ENCODE measurements at regions not wholly inside any gene's neighbourhood (a gene's known extent, or its start where the extent isn't known, plus 50 kb on each side); places are given as distances from the start of the nearest gene placed in this dataset.

GRCh38 chrX:9291629-9292028, 173.2 kb upstream of the TBL1X start:
- H3K4me2 ChIP-seq (ENCODE audit: control insufficient read depth, insufficient read depth) = no peak overlapping the region
- POLR2A ChIA-PET = no interaction called here

DNA sequence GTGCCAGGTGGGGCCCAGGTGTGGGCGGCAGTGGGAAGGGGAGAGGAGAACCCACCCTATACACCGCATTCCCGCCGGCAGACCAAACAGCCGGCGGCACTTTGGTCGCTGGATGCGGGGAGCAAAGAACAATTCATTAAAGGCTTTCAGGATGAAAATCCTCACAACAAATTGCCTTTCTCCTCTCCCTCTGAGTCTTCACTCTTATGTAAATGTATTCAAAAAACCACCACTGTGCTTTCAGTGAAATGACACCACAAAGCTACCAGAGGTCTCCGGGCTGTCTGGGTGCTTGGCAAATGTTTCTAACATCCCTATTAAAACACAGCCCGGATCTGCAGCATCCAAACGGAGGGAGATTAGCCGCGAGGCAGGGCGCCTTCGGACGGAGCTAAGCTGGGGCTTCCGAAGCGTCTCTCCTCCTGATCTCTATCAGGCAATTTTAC, 171.8 kb upstream of the TBL1X start:
- SMC1A ChIA-PET (ENCODE audit: uncharacterized antibody, unreplicated experiment) = no interaction called here
- 62% methylated on average over 18 of the region's 18 CpGs for WGBS (ENCODE audit: insufficient coverage, insufficient replicate concordance, low lambda C conversion rate, missing lambda C conversion rate)
- TF ChIP-seq POLR2A (IDR thresholded peaks at IDR 0.05; ENCODE audit: low read depth, low read length) (no peak), SUZ12 (IDR thresholded peaks at IDR 0.05; ENCODE audit: unreplicated experiment) (no peak), CREB1 (IDR thresholded peaks at IDR 0.05; ENCODE audit: low read depth) (no peak), BCLAF1 (IDR thresholded peaks at IDR 0.05) (no peak), GATAD2B (conservative IDR thresholded peaks at IDR 0.05; ENCODE audit: low read depth) (no peak), JUNB (IDR thresholded peaks at IDR 0.05) (no peak), SIX5 (IDR thresholded peaks at IDR 0.05; ENCODE audit: low read depth, low read length, severe bottlenecking) (no peak), RBBP5 (conservative IDR thresholded peaks at IDR 0.05) (no peak)
- H3K9me3 ChIP-seq (replicated peaks; ENCODE audit: control insufficient read depth, insufficient read depth, low read length) = no peaks in the 10 kb centered on the region
- no peaks in the 10 kb centered on the region for H3K36me3 ChIP-seq (ENCODE audit: control insufficient read depth in 2 of 2, insufficient read depth in 2 of 2, low read length in 1 of 2)
- intact Hi-C loops (cut with micrococcal nuclease; ENCODE audit: unreplicated experiment) (no loop called here), in situ Hi-C loops (cut with MboI) (no loop called here)
- H3K27me3 ChIP-seq (replicated peaks in 1 of 2; ENCODE audit: control insufficient read depth in 2 of 2, insufficient read depth in 2 of 2, low read length in 1 of 2) = no peaks in the 10 kb centered on the region
- no peaks in the 10 kb centered on the region for H4K20me1 ChIP-seq (ENCODE audit: control insufficient read depth, insufficient read depth)
- no peaks in the 10 kb centered on the region for H3K79me2 ChIP-seq (ENCODE audit: control insufficient read depth, insufficient read depth, low read length)
- no TSS peak for BruUV-seq (replicated peaks)
- H3K27ac ChIP-seq (ENCODE audit: control insufficient read depth, insufficient read depth) = no peak overlapping the region
- H3K4me2 ChIP-seq (ENCODE audit: control insufficient read depth, insufficient read depth) = no peak overlapping the region
- DNase-seq (ENCODE audit: low read depth, low spot score) (no peak), FAIRE-seq (no peak), ATAC-seq (no peak)
- H3K9ac ChIP-seq (ENCODE audit: control insufficient read depth, insufficient read depth, low read length) = no peak overlapping the region
- H3K4me1 ChIP-seq (ENCODE audit: control insufficient read depth, insufficient read depth, low read length) = no peaks in the 10 kb centered on the region
- POLR2A ChIA-PET = no interaction called here
- no peak overlapping the region for H2AFZ ChIP-seq (ENCODE audit: control insufficient read depth, low read depth, low read length)
- CTCF ChIA-PET = no interaction called here
- no peak overlapping the region for H3K4me3 ChIP-seq
- RAD21 ChIA-PET (ENCODE audit: unreplicated experiment) = no interaction called here

More at GRCh38 chrX:9291629-9292028, 173.2 kb upstream of the TBL1X start:
- no peak for ATAC-seq
- ChIA-PET RAD21 (ENCODE audit: unreplicated experiment) (no interaction called here), SMC1A (ENCODE audit: uncharacterized antibody, unreplicated experiment) (no interaction called here), CTCF (no interaction called here)
- intact Hi-C loops (cut with micrococcal nuclease; ENCODE audit: unreplicated experiment) = no loop called here
- Histone ChIP-seq H3K27me3 (replicated peaks in 1 of 2; ENCODE audit: control insufficient read depth in 2 of 2, insufficient read depth in 2 of 2, low read length in 1 of 2) (no peaks in the 10 kb centered on the region), H3K4me3 (no peak overlapping the region), H3K79me2 (ENCODE audit: control insufficient read depth, insufficient read depth, low read length) (no peaks in the 10 kb centered on the region), H3K9me3 (replicated peaks; ENCODE audit: control insufficient read depth, insufficient read depth, low read length) (no peaks in the 10 kb centered on the region), H2AFZ (ENCODE audit: control insufficient read depth, low read depth, low read length) (no peak overlapping the region), H3K9ac (ENCODE audit: control insufficient read depth, insufficient read depth, low read length) (no peak overlapping the region), H4K20me1 (ENCODE audit: control insufficient read depth, insufficient read depth) (no peaks in the 10 kb centered on the region), H3K36me3 (ENCODE audit: control insufficient read depth in 2 of 2, insufficient read depth in 2 of 2, low read length in 1 of 2) (no peaks in the 10 kb centered on the region), H3K4me1 (ENCODE audit: control insufficient read depth, insufficient read depth, low read length) (no peaks in the 10 kb centered on the region), H3K27ac (ENCODE audit: control insufficient read depth, insufficient read depth) (no peak overlapping the region)
- 29% methylated on average over 21 of the region's 22 CpGs for WGBS (ENCODE audit: insufficient coverage, insufficient replicate concordance, low lambda C conversion rate, missing lambda C conversion rate)
- BruUV-seq (replicated peaks) = no TSS peak
- no peak for FAIRE-seq
- no peak for TF ChIP-seq HDAC2 (IDR thresholded peaks at IDR 0.05)
- DNase-seq (ENCODE audit: low read depth, low spot score) = no peak
- in situ Hi-C loops (cut with MboI) = no loop called here

Data from GM12878 (cell line).